ENCODE measurements at regions not wholly inside any gene's neighbourhood (a gene's known extent, or its start where the extent isn't known, plus 50 kb on each side); places are given as distances from the start of the nearest gene placed in this dataset.

DNA sequence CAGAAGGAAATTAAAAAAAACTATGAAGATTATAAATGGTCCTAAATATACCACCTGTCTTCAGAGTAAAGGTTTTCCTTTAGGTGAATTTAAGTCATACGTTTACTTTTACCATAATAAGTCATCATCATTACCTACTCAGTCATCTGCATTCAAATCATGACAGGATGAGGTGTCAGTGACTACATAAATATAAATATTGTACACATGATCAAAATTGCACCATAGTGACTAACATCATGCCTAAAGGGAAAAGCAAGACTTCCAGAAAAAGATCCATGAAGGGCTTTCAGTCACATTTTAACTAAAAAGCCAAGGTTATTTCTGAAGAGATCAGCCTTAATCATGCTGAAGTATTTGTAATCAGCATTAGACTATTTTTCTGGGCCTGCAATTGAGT is 759.9 kb upstream of the FLRT2 start:
- TF ChIP-seq CTCF (IDR thresholded peaks at IDR 0.05; ENCODE audit: insufficient read depth, low read depth, low read length, missing control alignments), result no peak
- DNase-seq (ENCODE audit: low read depth), result no peak
- H3K4me3 ChIP-seq (ENCODE audit: low read depth, low read length), result no peak overlapping the region

DNA sequence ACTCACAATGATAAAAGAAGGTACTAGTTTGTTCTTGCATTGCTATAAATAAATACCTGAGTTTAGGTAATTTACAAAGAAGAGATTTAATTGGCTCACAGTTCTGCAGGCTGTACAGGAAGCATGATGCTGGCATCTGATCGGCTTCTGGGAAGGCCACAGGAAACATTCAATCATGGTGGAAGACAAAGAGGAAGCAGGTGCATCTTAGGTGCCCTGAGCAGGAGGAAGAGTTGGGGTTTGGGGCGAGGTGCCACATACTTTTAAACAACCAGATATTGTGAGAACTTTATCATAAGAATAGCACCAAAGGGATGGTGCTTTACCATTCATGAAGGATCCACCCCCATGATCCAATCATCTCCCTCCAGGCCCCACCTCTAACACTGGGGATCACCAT is 752.6 kb upstream of the FLRT2 start:
- no peak for DNase-seq (ENCODE audit: low read depth)
- no peak for TF ChIP-seq CTCF (IDR thresholded peaks at IDR 0.05; ENCODE audit: insufficient read depth, low read depth, low read length, missing control alignments)
- H3K4me3 ChIP-seq (ENCODE audit: low read depth, low read length), result no peak overlapping the region

DNA sequence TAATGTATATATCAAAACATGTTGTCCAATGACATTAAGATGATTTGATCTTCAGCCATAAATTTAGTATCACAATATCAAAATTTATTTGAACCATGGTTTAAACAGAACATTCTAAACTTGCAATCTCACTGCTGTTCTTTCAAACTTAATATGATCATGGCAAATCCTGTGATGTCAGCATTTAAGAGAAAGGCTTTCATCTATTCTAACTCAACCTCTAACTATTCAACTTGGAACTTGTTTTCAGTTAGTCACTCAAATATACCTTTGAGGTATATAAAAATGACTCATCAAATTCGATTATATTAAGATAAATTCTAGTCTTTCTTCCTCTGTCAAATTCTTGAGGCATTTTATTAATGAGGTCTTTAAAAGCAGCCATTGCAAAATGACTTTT is 747.0 kb upstream of the FLRT2 start:
- no peak for TF ChIP-seq CTCF (IDR thresholded peaks at IDR 0.05; ENCODE audit: insufficient read depth, low read depth, low read length, missing control alignments)
- no peak overlapping the region for H3K4me3 ChIP-seq (ENCODE audit: low read depth, low read length)
- DNase-seq (ENCODE audit: low read depth), result no peak

GRCh38 chr14:84783511-84783910 is 746.4 kb upstream of the FLRT2 start:
- TF ChIP-seq CTCF (IDR thresholded peaks at IDR 0.05; ENCODE audit: insufficient read depth, low read depth, low read length, missing control alignments), result no peak
- no peak overlapping the region for H3K4me3 ChIP-seq (ENCODE audit: low read depth, low read length)
- no peak for DNase-seq (ENCODE audit: low read depth)

DNA sequence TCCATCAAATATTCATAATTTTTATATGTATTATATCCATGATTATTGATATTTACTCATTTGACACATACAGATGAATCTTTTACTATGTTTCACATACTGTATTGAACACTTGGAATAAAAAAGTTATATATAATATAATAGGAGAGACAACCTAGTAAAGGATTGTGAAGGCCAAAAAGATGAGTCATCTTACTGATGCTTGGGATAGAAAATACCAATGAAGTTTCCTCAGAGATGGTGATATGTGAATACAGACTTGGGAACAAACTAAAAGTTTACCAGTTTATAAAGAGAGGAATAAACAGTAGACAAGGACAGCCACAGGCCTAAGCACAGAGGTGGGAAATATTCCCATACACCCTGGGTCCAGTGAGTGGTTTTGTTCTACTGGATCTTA is 743.9 kb upstream of the FLRT2 start:
- no peak overlapping the region for H3K4me3 ChIP-seq (ENCODE audit: low read depth, low read length)
- no peak for DNase-seq (ENCODE audit: low read depth)
- no peak for TF ChIP-seq CTCF (IDR thresholded peaks at IDR 0.05; ENCODE audit: insufficient read depth, low read depth, low read length, missing control alignments)

DNA sequence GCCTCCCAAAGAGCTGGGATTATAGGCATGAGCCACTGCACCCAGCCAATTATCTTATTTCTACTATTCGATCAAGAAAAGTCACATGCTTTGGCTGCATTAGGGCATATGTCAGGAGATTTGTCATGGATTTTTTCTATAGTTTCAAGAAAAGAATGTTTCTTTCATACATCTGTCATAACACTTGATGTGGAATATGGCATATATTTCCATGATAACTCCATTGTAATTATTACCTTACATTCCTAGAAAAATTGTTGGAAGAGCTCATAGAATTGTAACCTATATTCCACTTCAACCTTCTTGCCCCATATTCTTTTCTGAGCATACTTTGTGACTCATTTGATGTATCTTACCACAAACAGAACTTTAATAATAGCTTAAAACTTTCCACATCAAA is 740.9 kb upstream of the FLRT2 start:
- TF ChIP-seq CTCF (IDR thresholded peaks at IDR 0.05; ENCODE audit: insufficient read depth, low read depth, low read length, missing control alignments), result no peak
- H3K4me3 ChIP-seq (ENCODE audit: low read depth, low read length), result no peak overlapping the region
- no peak for DNase-seq (ENCODE audit: low read depth)

- no peak overlapping the region for H3K4me3 ChIP-seq (ENCODE audit: low read depth, low read length)
- no peak for DNase-seq (ENCODE audit: low read depth)
- no peak for TF ChIP-seq CTCF (IDR thresholded peaks at IDR 0.05; ENCODE audit: insufficient read depth, low read depth, low read length, missing control alignments)
These were observed 737.1 kb upstream of the FLRT2 start for GRCh38 chr14:84792722-84793410.

Data from GM12865 (cell line).